Adipocyte (in vitro differentiated cells): ENCODE measurements at regions not wholly inside any gene's neighbourhood (a gene's known extent, or its start where the extent isn't known, plus 50 kb on each side); places are given as distances from the start of the nearest gene placed in this dataset.
"Not testable (repeated sequence)": the region's sequence is repeated elsewhere in the genome, so short reads cannot be mapped to it uniquely, and the experiment has no call there.

Experiments used
- DNase-seq: peaks from one replicate; pipeline ENCODE4 v3.0.0-alpha.2; 2015; ENCODE audit warnings: low read depth
- H3K27me3 ChIP-seq: replicated peaks from 2 replicates; pipeline ENCODE4 v1.7.0; 2013; ENCODE audit warnings: mild to moderate bottlenecking, low read length, moderate library complexity; ENCODE audit not compliant: control insufficient read depth, insufficient read depth
- H3K36me3 ChIP-seq: 2 replicates; pipeline ENCODE4 v1.7.0; 2013; ENCODE audit warnings: low read length, mild to moderate bottlenecking, moderate library complexity; ENCODE audit not compliant: control insufficient read depth, insufficient read depth, severe bottlenecking
- H3K4me1 ChIP-seq: 2 replicates; pipeline ENCODE4 v1.7.0; 2013; ENCODE audit warnings: mild to moderate bottlenecking, low read length, moderate library complexity; ENCODE audit not compliant: control insufficient read depth, insufficient read depth
- H3K4me3 ChIP-seq: 2 replicates; pipeline ENCODE4 v1.7.0; 2013; ENCODE audit warnings: mild to moderate bottlenecking, low read length, moderate library complexity
- H3K9ac ChIP-seq: 2 replicates; pipeline ENCODE4 v1.7.0; 2013; ENCODE audit warnings: mild to moderate bottlenecking, low read length, moderate library complexity
- H3K9me3 ChIP-seq: 2 replicates; pipeline ENCODE4 v1.7.0; 2013; ENCODE audit warnings: mild to moderate bottlenecking, low read length, moderate library complexity; ENCODE audit not compliant: control insufficient read depth

- H3K4me3 ChIP-seq, result no peak overlapping the region
- no peak for DNase-seq
- no peaks in the 10 kb centered on the region for H3K9me3 ChIP-seq
- no peaks in the 10 kb centered on the region for H3K27me3 ChIP-seq
- H3K36me3 ChIP-seq, result no peaks in the 10 kb centered on the region
- H3K9ac ChIP-seq, result no peak overlapping the region
- no peaks in the 10 kb centered on the region for H3K4me1 ChIP-seq
Observed at GRCh38 chr1:187837787-187838186, 1009.0 kb downstream of the PLA2G4A start.

GRCh38 chr1:187838335-187839293, 1009.9 kb downstream of the PLA2G4A start:
- no peaks in the 10 kb centered on the region for H3K9me3 ChIP-seq
- H3K9ac ChIP-seq, result no peak overlapping the region
- no peak overlapping the region for H3K4me3 ChIP-seq
- H3K27me3 ChIP-seq, result no peaks in the 10 kb centered on the region
- H3K4me1 ChIP-seq, result no peaks in the 10 kb centered on the region
- no peak for DNase-seq
- no peaks in the 10 kb centered on the region for H3K36me3 ChIP-seq

- H3K4me1 ChIP-seq, result no peaks in the 10 kb centered on the region
- no peaks in the 10 kb centered on the region for H3K9me3 ChIP-seq
- no peaks in the 10 kb centered on the region for H3K36me3 ChIP-seq
- no peaks in the 10 kb centered on the region for H3K27me3 ChIP-seq
- no peak overlapping the region for H3K4me3 ChIP-seq
- H3K9ac ChIP-seq, result no peak overlapping the region
- no peak for DNase-seq
Observed at GRCh38 chr1:187839873-187840272, 1011.1 kb downstream of the PLA2G4A start.

- no peak overlapping the region for H3K4me3 ChIP-seq
- no peaks in the 10 kb centered on the region for H3K4me1 ChIP-seq
- no peaks in the 10 kb centered on the region for H3K9me3 ChIP-seq
- peak; percentile 21 for DNase-seq
- no peak overlapping the region for H3K9ac ChIP-seq
- no peaks in the 10 kb centered on the region for H3K27me3 ChIP-seq
- H3K36me3 ChIP-seq, result no peaks in the 10 kb centered on the region
Observed at GRCh38 chr1:187840557-187840956, 1011.8 kb downstream of the PLA2G4A start.

GRCh38 chr1:187842406-187843165, 1013.8 kb downstream of the PLA2G4A start:
- Histone ChIP-seq H3K36me3 (no peaks in the 10 kb centered on the region), H3K9ac (no peak overlapping the region), H3K4me1 (no peaks in the 10 kb centered on the region), H3K9me3 (no peaks in the 10 kb centered on the region), H3K27me3 (no peaks in the 10 kb centered on the region), H3K4me3 (no peak overlapping the region)
- DNase-seq, result peak; percentile 55

- Histone ChIP-seq H3K9ac (no peak overlapping the region), H3K27me3 (no peaks in the 10 kb centered on the region), H3K4me3 (no peak overlapping the region), H3K4me1 (no peaks in the 10 kb centered on the region), H3K9me3 (no peaks in the 10 kb centered on the region), H3K36me3 (no peaks in the 10 kb centered on the region)
- DNase-seq, result no peak
Observed at GRCh38 chr1:187844313-187844712, 1015.6 kb downstream of the PLA2G4A start.

GRCh38 chr1:187847531-187847930, 1018.8 kb downstream of the PLA2G4A start:
- H3K4me3 ChIP-seq, result no peak overlapping the region
- H3K9me3 ChIP-seq, result no peaks in the 10 kb centered on the region
- H3K9ac ChIP-seq, result no peak overlapping the region
- H3K36me3 ChIP-seq, result no peaks in the 10 kb centered on the region
- no peaks in the 10 kb centered on the region for H3K27me3 ChIP-seq
- DNase-seq, result no peak
- no peaks in the 10 kb centered on the region for H3K4me1 ChIP-seq

GRCh38 chr1:187848321-187848720, 1019.6 kb downstream of the PLA2G4A start:
- no peaks in the 10 kb centered on the region for H3K9me3 ChIP-seq
- H3K36me3 ChIP-seq, result no peaks in the 10 kb centered on the region
- no peak overlapping the region for H3K4me3 ChIP-seq
- H3K9ac ChIP-seq, result no peak overlapping the region
- no peaks in the 10 kb centered on the region for H3K4me1 ChIP-seq
- H3K27me3 ChIP-seq, result no peaks in the 10 kb centered on the region
- DNase-seq, result no peak

- H3K36me3 ChIP-seq, DNase-seq, H3K9me3 ChIP-seq, H3K4me1 ChIP-seq, H3K9ac ChIP-seq, H3K4me3 ChIP-seq, H3K27me3 ChIP-seq: not testable (repeated sequence)
Observed at GRCh38 chr1:187850146-187850545, 1021.4 kb downstream of the PLA2G4A start.

GRCh38 chr1:187853505-187853904, 1024.8 kb downstream of the PLA2G4A start:
- Histone ChIP-seq H3K36me3 (no peaks in the 10 kb centered on the region), H3K9ac (no peak overlapping the region), H3K9me3 (no peaks in the 10 kb centered on the region)

GRCh38 chr1:187854457-187854856, 1025.7 kb downstream of the PLA2G4A start:
- H3K36me3 ChIP-seq, result no peaks in the 10 kb centered on the region
- H3K4me1 ChIP-seq, result no peaks in the 10 kb centered on the region

More at GRCh38 chr1:187853505-187853904, 1024.8 kb downstream of the PLA2G4A start:
- H3K4me3 ChIP-seq, result no peak overlapping the region
- no peak for DNase-seq
- H3K4me1 ChIP-seq, result no peaks in the 10 kb centered on the region
- H3K27me3 ChIP-seq, result no peaks in the 10 kb centered on the region

More at GRCh38 chr1:187854457-187854856, 1025.7 kb downstream of the PLA2G4A start:
- Histone ChIP-seq H3K9ac (no peak overlapping the region), H3K9me3 (no peaks in the 10 kb centered on the region), H3K4me3 (no peak overlapping the region), H3K27me3 (no peaks in the 10 kb centered on the region)
- DNase-seq, result no peak
